HCT116 (cell line): ENCODE measurements at regions not wholly inside any gene's neighbourhood (a gene's known extent, or its start where the extent isn't known, plus 50 kb on each side); places are given as distances from the start of the nearest gene placed in this dataset.

ENCODE experiments used
- ATAC-seq: fragments of 200-7000 bp; cut with Tn5 transposase; 2 replicates; pipeline ENCODE4 v1.9.1; 2020; ENCODE audit warnings: mild to moderate bottlenecking, moderate library complexity
- BruUV-seq: library from RNA; stranded (reverse); fragments of 400-500 nt; replicated peaks from 2 replicates; lab custom pipeline; 2021; lab: Mats Ljungman, UMichigan
- CTCF ChIA-PET: fragments of 300-600 bp; sonication (Branson Sonifier 250); formaldehyde crosslinking; loops from one replicate; lab custom pipeline; 2021; ENCODE audit warnings: antibody characterized with exemption; lab: Charles Lee
- POLR2A ChIA-PET: fragments of 300-600, 350-600 bp; sonication (Branson Sonifier 250); formaldehyde crosslinking; loops from one replicate; lab custom pipeline; 2021; ENCODE audit warnings: antibody characterized with exemption; lab: Charles Lee
- RAD21 ChIA-PET, 2 experiments: fragments of 300-600 bp; sonication (Branson Sonifier 250); formaldehyde crosslinking; loops; one replicate each; lab custom pipeline; 2023; ENCODE audit warnings: low total read pairs in 2 of 2; ENCODE audit not compliant: uncharacterized antibody in 2 of 2, unreplicated experiment in 2 of 2, low non-redundant PET in 1 of 2; lab: Charles Lee
- DNase-seq: peaks from one replicate; pipeline ENCODE4 v3.0.0-alpha.2; 2010; ENCODE audit warnings: low read depth, low spot score
- H2AFZ ChIP-seq: fragments of 200-600 bp; shearing (Covaris generic), sonication (generic); 2 replicates; pipeline ENCODE4 v1.6.1; 2017; ENCODE audit warnings: low read depth, mixed run types, mixed read lengths, antibody characterized with exemption, low read length; ENCODE audit not compliant: poor library complexity, severe bottlenecking
- H3K27ac ChIP-seq: 2 replicates; pipeline ENCODE4 v1.5.1; 2012; ENCODE audit warnings: low read depth, low read length
- H3K27me3 ChIP-seq: fragments of 200-600 bp; sonication (generic); 2 replicates; pipeline ENCODE4 v1.6.1; 2016; ENCODE audit warnings: mixed run types, low read length, mixed read lengths; ENCODE audit not compliant: insufficient read depth
- H3K36me3 ChIP-seq, 2 experiments: fragments of 200-500 bp in 1 of 2; fragments of 200-600 bp in 1 of 2; sonication (Bioruptor generic) in 1 of 2; sonication (generic) in 1 of 2; 2 replicates each; pipeline versions ENCODE4 v1.5.1 to v1.6.1; 2014 to 2016; ENCODE audit warnings: low read length in 2 of 2, inconsistent platforms in 1 of 2, mixed read lengths in 1 of 2, mixed run types in 1 of 2; ENCODE audit not compliant: insufficient read depth in 2 of 2, control insufficient read depth in 1 of 2
- H3K4me1 ChIP-seq, 2 experiments: fragments of 200-600 bp in 1 of 2; sonication (generic) in 1 of 2; 2 replicates each; pipeline versions ENCODE4 v1.5.1 to v1.6.1; 2012 to 2017; ENCODE audit warnings: low read length in 2 of 2, inconsistent platforms in 1 of 2, mild to moderate bottlenecking in 1 of 2, mixed read lengths in 1 of 2, mixed run types in 1 of 2, moderate library complexity in 1 of 2; ENCODE audit not compliant: insufficient read depth in 2 of 2, control insufficient read depth in 1 of 2
- H3K4me2 ChIP-seq: fragments of 200-600 bp; sonication (generic); 2 replicates; pipeline ENCODE4 v1.6.1; 2017; ENCODE audit warnings: mixed run types, low read length, mixed read lengths
- H3K4me3 ChIP-seq, 2 experiments: fragments of 200-600 bp in 1 of 2; sonication (generic) in 1 of 2; replicated peaks in 1 of 2; 2 replicates each; pipeline ENCODE4 v1.5.1; 2011 to 2016; ENCODE audit warnings: low read length in 2 of 2, control low read depth in 1 of 2, low read depth in 1 of 2, mild to moderate bottlenecking in 1 of 2, mixed read lengths in 1 of 2, mixed run types in 1 of 2
- H3K79me2 ChIP-seq: fragments of 200-600 bp; sonication (generic); 2 replicates; pipeline ENCODE4 v1.6.1; 2017; ENCODE audit warnings: mild to moderate bottlenecking, mixed run types, low read length, moderate library complexity, mixed read lengths; ENCODE audit not compliant: insufficient read depth
- H3K9ac ChIP-seq: fragments of 200-600 bp; sonication (generic); 2 replicates; pipeline ENCODE4 v1.6.1; 2016; ENCODE audit warnings: low read length, mixed read lengths
- H3K9me2 ChIP-seq: fragments of 200-600 bp; sonication (generic), shearing (Covaris generic); 2 replicates; pipeline ENCODE4 v1.6.1; 2017; ENCODE audit warnings: mixed run types, mild to moderate bottlenecking, moderate library complexity; ENCODE audit not compliant: insufficient read depth
- H3K9me3 ChIP-seq, 2 experiments: fragments of 200-500 bp in 1 of 2; fragments of 200-600 bp in 1 of 2; sonication (Bioruptor generic) in 1 of 2; sonication (generic) in 1 of 2; 2 replicates each; pipeline ENCODE4 v1.6.1; 2014 to 2017; ENCODE audit warnings: low read length in 2 of 2, mixed read lengths in 2 of 2, inconsistent platforms in 1 of 2, low read depth in 1 of 2, mild to moderate bottlenecking in 1 of 2, mixed run types in 1 of 2, moderate library complexity in 1 of 2; ENCODE audit not compliant: control insufficient read depth in 1 of 2, insufficient read depth in 1 of 2
- H4K20me1 ChIP-seq: fragments of 200-600 bp; sonication (generic), shearing (Covaris generic); 2 replicates; pipeline ENCODE4 v1.6.1; 2017; ENCODE audit warnings: mixed run types, mild to moderate bottlenecking, moderate library complexity; ENCODE audit not compliant: insufficient read depth
- EGR1 ChIP-seq: IDR thresholded peaks from 2 replicates; pipeline ENCODE4 v1.6.1; 2012; ENCODE audit warnings: low read depth
- FOSL1 ChIP-seq: IDR thresholded peaks from 2 replicates; pipeline ENCODE4 v1.6.1; 2012; ENCODE audit warnings: low read depth
- JUND ChIP-seq: IDR thresholded peaks from 2 replicates; pipeline ENCODE4 v1.6.1; 2012
- RAD21 ChIP-seq: IDR thresholded peaks from 2 replicates; pipeline ENCODE4 v1.6.1; 2012; ENCODE audit warnings: low read depth, mild to moderate bottlenecking
- SRF ChIP-seq: IDR thresholded peaks from 2 replicates; pipeline ENCODE4 v1.6.1; 2012; ENCODE audit warnings: low read depth
- TCF7L2 ChIP-seq: IDR thresholded peaks from 2 replicates; pipeline ENCODE4 v1.7.0; 2011; ENCODE audit warnings: borderline replicate concordance, inconsistent platforms; ENCODE audit not compliant: insufficient read depth, insufficient read length; ENCODE audit errors: extremely low read depth
- ZFX ChIP-seq: fragments of 450-650 bp; IDR thresholded peaks from 2 replicates; pipeline ENCODE4 v1.6.1; 2017
- intact Hi-C: fragments of 100-400 bp; cut with micrococcal nuclease; formaldehyde crosslinking; loops from 2 replicates; pipeline ENCODE4 v1.10.0; 2022
- TF ChIP-seq, protein P1 (sequence below), 3 experiments: fragments of 200-600 bp in 1 of 3; sonication (generic) in 1 of 3; IDR thresholded peaks in 2 of 3; conservative IDR thresholded peaks in 1 of 3; 2 replicates each; pipeline ENCODE4 v1.5.1; 2012 to 2017; ENCODE audit warnings: low read depth in 2 of 3, low read length in 2 of 3, antibody characterized with exemption in 1 of 3, borderline replicate concordance in 1 of 3, control low read depth in 1 of 3, mild to moderate bottlenecking in 1 of 3, mixed read lengths in 1 of 3, mixed run types in 1 of 3, moderate library complexity in 1 of 3; ENCODE audit not compliant: insufficient read depth in 1 of 3
- TF ChIP-seq, protein P2 (sequence below): IDR thresholded peaks from 2 replicates; pipeline ENCODE4 v1.6.1; 2012; ENCODE audit warnings: low read depth
- TF ChIP-seq, protein P3 (sequence below): IDR thresholded peaks from 2 replicates; pipeline ENCODE4 v1.6.1; 2012

DNA sequence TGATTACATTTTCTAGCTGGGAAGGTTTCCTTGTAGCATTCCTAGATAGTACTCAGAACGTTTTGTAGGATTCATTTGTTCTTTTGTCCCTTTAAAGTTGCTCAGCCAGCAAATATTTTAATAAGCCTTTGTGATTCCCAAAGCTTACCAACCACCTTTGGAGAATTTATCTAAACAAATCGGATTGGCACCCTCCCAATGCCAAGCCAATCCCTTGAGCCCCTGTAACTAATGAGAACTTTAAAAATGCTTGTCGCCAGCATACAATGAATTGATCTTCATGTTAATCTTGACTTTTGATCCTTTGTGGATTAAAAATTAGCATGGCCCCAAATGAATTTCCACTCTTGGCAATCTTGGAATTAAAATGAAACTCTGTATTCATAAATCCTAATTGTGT lies 559.5 kb downstream of the UTRN start:
- DNase-seq = no peak
- intact Hi-C loops = no loop called here

More for the DNA sequence above, 559.5 kb downstream of the UTRN start:
- Histone ChIP-seq H3K79me2 (no peaks in the 10 kb centered on the region), H3K4me2 (no peak overlapping the region), H3K9ac (no peak overlapping the region), H3K9me2 (no peaks in the 10 kb centered on the region), H3K4me3 (no peak overlapping the region), H3K27me3 (no peaks in the 10 kb centered on the region), H2AFZ (no peak overlapping the region), H3K36me3 (peaks cover 0 to under 1% of the 10 kb centered on the region in 2 experiments; a peak in 1 of 4 replicates), H3K9me3 (no peaks in the 10 kb centered on the region), H3K27ac (no peak overlapping the region), H4K20me1 (no peaks in the 10 kb centered on the region), H3K4me1 (peaks cover 3 to 14% of the 10 kb centered on the region in 2 experiments; a peak in 2 of 4 replicates)
- no TSS peak for BruUV-seq
- ChIA-PET POLR2A (no interaction called here), CTCF (no interaction called here), RAD21 (no interaction called here)
- TF ChIP-seq JUND (no peak), TCF7L2 (no peak), ZFX (no peak), FOSL1 (no peak), EGR1 (no peak), RAD21 (no peak), SRF (no peak)
- TF ChIP-seq, protein P1, sequence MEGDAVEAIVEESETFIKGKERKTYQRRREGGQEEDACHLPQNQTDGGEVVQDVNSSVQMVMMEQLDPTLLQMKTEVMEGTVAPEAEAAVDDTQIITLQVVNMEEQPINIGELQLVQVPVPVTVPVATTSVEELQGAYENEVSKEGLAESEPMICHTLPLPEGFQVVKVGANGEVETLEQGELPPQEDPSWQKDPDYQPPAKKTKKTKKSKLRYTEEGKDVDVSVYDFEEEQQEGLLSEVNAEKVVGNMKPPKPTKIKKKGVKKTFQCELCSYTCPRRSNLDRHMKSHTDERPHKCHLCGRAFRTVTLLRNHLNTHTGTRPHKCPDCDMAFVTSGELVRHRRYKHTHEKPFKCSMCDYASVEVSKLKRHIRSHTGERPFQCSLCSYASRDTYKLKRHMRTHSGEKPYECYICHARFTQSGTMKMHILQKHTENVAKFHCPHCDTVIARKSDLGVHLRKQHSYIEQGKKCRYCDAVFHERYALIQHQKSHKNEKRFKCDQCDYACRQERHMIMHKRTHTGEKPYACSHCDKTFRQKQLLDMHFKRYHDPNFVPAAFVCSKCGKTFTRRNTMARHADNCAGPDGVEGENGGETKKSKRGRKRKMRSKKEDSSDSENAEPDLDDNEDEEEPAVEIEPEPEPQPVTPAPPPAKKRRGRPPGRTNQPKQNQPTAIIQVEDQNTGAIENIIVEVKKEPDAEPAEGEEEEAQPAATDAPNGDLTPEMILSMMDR (IDR thresholded peaks at IDR 0.05 in 2 of 3, conservative IDR thresholded peaks at IDR 0.05 in 1 of 3; ENCODE audit: borderline replicate concordance in 1 of 3, insufficient read depth in 1 of 3, low read depth in 2 of 3, low read length in 2 of 3) = no peak
- TF ChIP-seq, protein P2, sequence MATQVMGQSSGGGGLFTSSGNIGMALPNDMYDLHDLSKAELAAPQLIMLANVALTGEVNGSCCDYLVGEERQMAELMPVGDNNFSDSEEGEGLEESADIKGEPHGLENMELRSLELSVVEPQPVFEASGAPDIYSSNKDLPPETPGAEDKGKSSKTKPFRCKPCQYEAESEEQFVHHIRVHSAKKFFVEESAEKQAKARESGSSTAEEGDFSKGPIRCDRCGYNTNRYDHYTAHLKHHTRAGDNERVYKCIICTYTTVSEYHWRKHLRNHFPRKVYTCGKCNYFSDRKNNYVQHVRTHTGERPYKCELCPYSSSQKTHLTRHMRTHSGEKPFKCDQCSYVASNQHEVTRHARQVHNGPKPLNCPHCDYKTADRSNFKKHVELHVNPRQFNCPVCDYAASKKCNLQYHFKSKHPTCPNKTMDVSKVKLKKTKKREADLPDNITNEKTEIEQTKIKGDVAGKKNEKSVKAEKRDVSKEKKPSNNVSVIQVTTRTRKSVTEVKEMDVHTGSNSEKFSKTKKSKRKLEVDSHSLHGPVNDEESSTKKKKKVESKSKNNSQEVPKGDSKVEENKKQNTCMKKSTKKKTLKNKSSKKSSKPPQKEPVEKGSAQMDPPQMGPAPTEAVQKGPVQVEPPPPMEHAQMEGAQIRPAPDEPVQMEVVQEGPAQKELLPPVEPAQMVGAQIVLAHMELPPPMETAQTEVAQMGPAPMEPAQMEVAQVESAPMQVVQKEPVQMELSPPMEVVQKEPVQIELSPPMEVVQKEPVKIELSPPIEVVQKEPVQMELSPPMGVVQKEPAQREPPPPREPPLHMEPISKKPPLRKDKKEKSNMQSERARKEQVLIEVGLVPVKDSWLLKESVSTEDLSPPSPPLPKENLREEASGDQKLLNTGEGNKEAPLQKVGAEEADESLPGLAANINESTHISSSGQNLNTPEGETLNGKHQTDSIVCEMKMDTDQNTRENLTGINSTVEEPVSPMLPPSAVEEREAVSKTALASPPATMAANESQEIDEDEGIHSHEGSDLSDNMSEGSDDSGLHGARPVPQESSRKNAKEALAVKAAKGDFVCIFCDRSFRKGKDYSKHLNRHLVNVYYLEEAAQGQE = no peak
- TF ChIP-seq, protein P3, sequence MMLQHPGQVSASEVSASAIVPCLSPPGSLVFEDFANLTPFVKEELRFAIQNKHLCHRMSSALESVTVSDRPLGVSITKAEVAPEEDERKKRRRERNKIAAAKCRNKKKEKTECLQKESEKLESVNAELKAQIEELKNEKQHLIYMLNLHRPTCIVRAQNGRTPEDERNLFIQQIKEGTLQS = no peak
- ATAC-seq = no peak
